Smooth muscle cell (in vitro differentiated cells): ENCODE measurements at regions not wholly inside any gene's neighbourhood (a gene's known extent, or its start where the extent isn't known, plus 50 kb on each side); places are given as distances from the start of the nearest gene placed in this dataset.

Experiments used
- DNase-seq: peaks from one replicate; lab custom pipeline; 2025; ENCODE audit not compliant: unreplicated experiment; lab: John Stamatoyannopoulos, UW
- H2AFZ ChIP-seq: fragments of 200-600 bp; sonication (generic); 2 replicates; pipeline ENCODE4 v1.6.0; 2016; ENCODE audit warnings: antibody characterized with exemption, low read depth, mild to moderate bottlenecking
- H3F3A ChIP-seq: fragments of 200-600 bp; sonication (generic); 2 replicates; pipeline ENCODE4 v1.6.0; 2017; ENCODE audit warnings: antibody characterized with exemption, low read depth
- H3K27ac ChIP-seq: fragments of 200-600 bp; sonication (generic); 2 replicates; pipeline ENCODE4 v1.5.1; 2016; ENCODE audit warnings: low read depth, mild to moderate bottlenecking
- H3K27me3 ChIP-seq: fragments of 200-600 bp; sonication (generic); 2 replicates; pipeline ENCODE4 v1.6.1; 2016; ENCODE audit warnings: low read depth, mild to moderate bottlenecking
- H3K36me3 ChIP-seq: fragments of 200-600 bp; sonication (generic); 2 replicates; pipeline ENCODE4 v1.5.1; 2016; ENCODE audit warnings: low read depth
- H3K4me1 ChIP-seq: fragments of 200-600 bp; sonication (generic); 2 replicates; pipeline ENCODE4 v1.5.1; 2016; ENCODE audit warnings: low read depth
- H3K4me2 ChIP-seq: fragments of 200-600 bp; sonication (generic); 2 replicates; pipeline ENCODE4 v1.6.0; 2016; ENCODE audit warnings: mild to moderate bottlenecking
- H3K4me3 ChIP-seq: fragments of 200-600 bp; sonication (generic); 2 replicates; pipeline ENCODE4 v1.5.1; 2016; ENCODE audit warnings: mild to moderate bottlenecking
- H3K79me2 ChIP-seq: fragments of 200-600 bp; sonication (generic); 2 replicates; pipeline ENCODE4 v1.6.0; 2016; ENCODE audit warnings: low read depth, mild to moderate bottlenecking
- H3K9ac ChIP-seq: fragments of 200-600 bp; sonication (generic); 2 replicates; pipeline ENCODE4 v1.6.0; 2016; ENCODE audit warnings: low read depth
- H3K9me3 ChIP-seq: fragments of 200-600 bp; sonication (generic); replicated peaks from 2 replicates; pipeline ENCODE4 v1.5.1; 2016; ENCODE audit warnings: low read depth
- H4K20me1 ChIP-seq: fragments of 200-600 bp; sonication (generic); 2 replicates; pipeline ENCODE4 v1.6.0; 2016; ENCODE audit warnings: low read depth
- WGBS: methylation state at CpG from one replicate; pipeline ENCODE4 v1.1.7; 2016; ENCODE audit warnings: low lambda C conversion rate; 5-methylcytosine and 5-hydroxymethylcytosine counted together
- TF ChIP-seq, protein P1 (sequence below): fragments of 200-600 bp; sonication (generic); IDR thresholded peaks from 2 replicates; pipeline ENCODE4 v1.5.1; 2017; ENCODE audit warnings: borderline replicate concordance, mild to moderate bottlenecking, antibody characterized with exemption; ENCODE audit not compliant: insufficient read depth, poor library complexity, severe bottlenecking

GRCh38 chr18:78787751-78788150 lies 191.9 kb upstream of the SALL3 start:
- Histone ChIP-seq H3K79me2 (no peaks in the 10 kb centered on the region), H3K9ac (no peak overlapping the region), H3F3A (no peaks in the 10 kb centered on the region), H3K4me1 (no peaks in the 10 kb centered on the region), H3K4me2 (no peak overlapping the region), H4K20me1 (no peaks in the 10 kb centered on the region), H3K36me3 (no peaks in the 10 kb centered on the region), H2AFZ (no peak overlapping the region), H3K4me3 (no peak overlapping the region), H3K27me3 (peaks cover 11% of the 10 kb centered on the region), H3K27ac (no peak overlapping the region), H3K9me3 (no peaks in the 10 kb centered on the region)
- DNase-seq, result no peak
- 89% methylated on average over 8 of the region's 8 CpGs for WGBS
- TF ChIP-seq, protein P1, sequence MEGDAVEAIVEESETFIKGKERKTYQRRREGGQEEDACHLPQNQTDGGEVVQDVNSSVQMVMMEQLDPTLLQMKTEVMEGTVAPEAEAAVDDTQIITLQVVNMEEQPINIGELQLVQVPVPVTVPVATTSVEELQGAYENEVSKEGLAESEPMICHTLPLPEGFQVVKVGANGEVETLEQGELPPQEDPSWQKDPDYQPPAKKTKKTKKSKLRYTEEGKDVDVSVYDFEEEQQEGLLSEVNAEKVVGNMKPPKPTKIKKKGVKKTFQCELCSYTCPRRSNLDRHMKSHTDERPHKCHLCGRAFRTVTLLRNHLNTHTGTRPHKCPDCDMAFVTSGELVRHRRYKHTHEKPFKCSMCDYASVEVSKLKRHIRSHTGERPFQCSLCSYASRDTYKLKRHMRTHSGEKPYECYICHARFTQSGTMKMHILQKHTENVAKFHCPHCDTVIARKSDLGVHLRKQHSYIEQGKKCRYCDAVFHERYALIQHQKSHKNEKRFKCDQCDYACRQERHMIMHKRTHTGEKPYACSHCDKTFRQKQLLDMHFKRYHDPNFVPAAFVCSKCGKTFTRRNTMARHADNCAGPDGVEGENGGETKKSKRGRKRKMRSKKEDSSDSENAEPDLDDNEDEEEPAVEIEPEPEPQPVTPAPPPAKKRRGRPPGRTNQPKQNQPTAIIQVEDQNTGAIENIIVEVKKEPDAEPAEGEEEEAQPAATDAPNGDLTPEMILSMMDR, result no peak

GRCh38 chr18:78788161-78788560 lies 191.5 kb upstream of the SALL3 start:
- Histone ChIP-seq H3K4me2 (no peak overlapping the region), H3K4me1 (no peaks in the 10 kb centered on the region), H3K79me2 (no peaks in the 10 kb centered on the region), H3K27ac (no peak overlapping the region), H2AFZ (no peak overlapping the region), H3K9ac (no peak overlapping the region), H3K27me3 (peaks cover 11% of the 10 kb centered on the region), H3K36me3 (no peaks in the 10 kb centered on the region), H3K9me3 (no peaks in the 10 kb centered on the region), H3K4me3 (no peak overlapping the region), H3F3A (no peaks in the 10 kb centered on the region), H4K20me1 (no peaks in the 10 kb centered on the region)
- TF ChIP-seq, protein P1, result no peak
- no peak for DNase-seq
- WGBS, result 91% methylated on average over 13 of the region's 14 CpGs

GRCh38 chr18:78789850-78790249 lies 189.8 kb upstream of the SALL3 start:
- H3K36me3 ChIP-seq, result no peaks in the 10 kb centered on the region
- DNase-seq, result no peak
- no peak overlapping the region for H2AFZ ChIP-seq
- H3K4me1 ChIP-seq, result no peaks in the 10 kb centered on the region
- no peaks in the 10 kb centered on the region for H3F3A ChIP-seq
- H3K4me3 ChIP-seq, result no peak overlapping the region
- TF ChIP-seq, protein P1, result no peak
- no peak overlapping the region for H3K27ac ChIP-seq
- H3K4me2 ChIP-seq, result no peak overlapping the region
- no peak overlapping the region for H3K9ac ChIP-seq
- H3K27me3 ChIP-seq, result peaks cover 11% of the 10 kb centered on the region
- no peaks in the 10 kb centered on the region for H4K20me1 ChIP-seq
- H3K9me3 ChIP-seq, result no peaks in the 10 kb centered on the region
- WGBS, result 90% methylated on average over 11 of the region's 11 CpGs
- H3K79me2 ChIP-seq, result no peaks in the 10 kb centered on the region

GRCh38 chr18:78790511-78790910 lies 189.1 kb upstream of the SALL3 start:
- no peaks in the 10 kb centered on the region for H3K4me1 ChIP-seq
- H3K36me3 ChIP-seq, result no peaks in the 10 kb centered on the region
- TF ChIP-seq, protein P1, result no peak
- H3K4me2 ChIP-seq, result no peak overlapping the region
- 96% methylated on average over 6 of the region's 6 CpGs for WGBS
- H4K20me1 ChIP-seq, result no peaks in the 10 kb centered on the region
- peaks cover 11% of the 10 kb centered on the region for H3K27me3 ChIP-seq
- no peak overlapping the region for H3K27ac ChIP-seq
- H2AFZ ChIP-seq, result no peak overlapping the region
- no peaks in the 10 kb centered on the region for H3K79me2 ChIP-seq
- no peaks in the 10 kb centered on the region for H3F3A ChIP-seq
- no peak overlapping the region for H3K9ac ChIP-seq
- H3K9me3 ChIP-seq, result no peaks in the 10 kb centered on the region
- no peak for DNase-seq
- H3K4me3 ChIP-seq, result no peak overlapping the region
